Upper lobe of left lung (tissue), 6 donors: ENCODE measurements at regions not wholly inside any gene's neighbourhood (a gene's known extent, or its start where the extent isn't known, plus 50 kb on each side); places are given as distances from the start of the nearest gene placed in this dataset.

Experiments used
- ATAC-seq, 2 donors: fragments of 200-7000 bp; cut with Tn5 transposase; one replicate each; pipeline ENCODE4 v1.9.1; 2022; ENCODE audit warnings: mild to moderate bottlenecking in 2 of 2, moderate library complexity in 2 of 2; ENCODE audit not compliant: low FRiP score in 2 of 2
- DNase-seq, 2 donors: peaks; one replicate each; pipeline ENCODE4 v3.0.0-alpha.2; 2019 to 2020
- H3K27ac ChIP-seq, 4 donors: fragments of 200-600 bp; sonication (generic); one replicate each; pipeline ENCODE4 v1.5.1; 2016 to 2019
- H3K27me3 ChIP-seq, 4 donors: fragments of 200-600 bp; sonication (generic); one replicate each; pipeline ENCODE4 v1.5.1; 2017 to 2019
- H3K36me3 ChIP-seq, 4 donors: fragments of 200-600 bp; sonication (generic); one replicate each; pipeline ENCODE4 v1.5.1; 2016 to 2019
- H3K4me1 ChIP-seq, 4 donors: fragments of 200-600 bp; sonication (generic); one replicate each; pipeline ENCODE4 v1.5.1; 2018 to 2019
- H3K4me3 ChIP-seq, 4 donors: fragments of 200-600 bp; sonication (generic); one replicate each; pipeline ENCODE4 v1.5.1; 2017 to 2019; ENCODE audit warnings: mild to moderate bottlenecking in 2 of 4, moderate library complexity in 1 of 4
- H3K9me3 ChIP-seq, 4 donors: fragments of 200-600 bp; sonication (generic); one replicate each; pipeline ENCODE4 v1.5.1; 2018 to 2019
- EP300 ChIP-seq, 4 donors: sonication (generic); formaldehyde crosslinking; IDR thresholded peaks; one replicate each; pipeline ENCODE4 v1.5.1; 2017; ENCODE audit warnings: antibody characterized with exemption in 4 of 4, control low read depth in 2 of 4
- POLR2A ChIP-seq, 4 donors: fragments of 450-650 bp; IDR thresholded peaks; one replicate each; pipeline ENCODE4 v1.5.1; 2016 to 2017; ENCODE audit warnings: antibody characterized with exemption in 4 of 4, mild to moderate bottlenecking in 2 of 4
- POLR2AphosphoS5 ChIP-seq, 2 donors: sonication (generic); formaldehyde crosslinking; IDR thresholded peaks; one replicate each; pipeline ENCODE4 v1.5.1; 2017; ENCODE audit warnings: antibody characterized with exemption in 2 of 2
- WGBS, 2 donors: methylation state at CpG; one replicate each; pipeline ENCODE4 v1.1.5; 2017 to 2018; 5-methylcytosine and 5-hydroxymethylcytosine counted together
- TF ChIP-seq, protein P1 (sequence below), 6 experiments: fragments of 450-650 bp in 4 of 6; fragments of 200-600 bp in 2 of 6; sonication (generic) in 2 of 6; IDR thresholded peaks; one replicate each; pipeline ENCODE4 v1.5.1; 2016 to 2019; ENCODE audit warnings: antibody characterized with exemption in 6 of 6
- donor health status: DM: no; HTN: no; CAD: no; lungs with moderate emphysema.
- donor health status: DM: no; HTN: yes; CAD: no; lungs with severe emphysema.

DNA sequence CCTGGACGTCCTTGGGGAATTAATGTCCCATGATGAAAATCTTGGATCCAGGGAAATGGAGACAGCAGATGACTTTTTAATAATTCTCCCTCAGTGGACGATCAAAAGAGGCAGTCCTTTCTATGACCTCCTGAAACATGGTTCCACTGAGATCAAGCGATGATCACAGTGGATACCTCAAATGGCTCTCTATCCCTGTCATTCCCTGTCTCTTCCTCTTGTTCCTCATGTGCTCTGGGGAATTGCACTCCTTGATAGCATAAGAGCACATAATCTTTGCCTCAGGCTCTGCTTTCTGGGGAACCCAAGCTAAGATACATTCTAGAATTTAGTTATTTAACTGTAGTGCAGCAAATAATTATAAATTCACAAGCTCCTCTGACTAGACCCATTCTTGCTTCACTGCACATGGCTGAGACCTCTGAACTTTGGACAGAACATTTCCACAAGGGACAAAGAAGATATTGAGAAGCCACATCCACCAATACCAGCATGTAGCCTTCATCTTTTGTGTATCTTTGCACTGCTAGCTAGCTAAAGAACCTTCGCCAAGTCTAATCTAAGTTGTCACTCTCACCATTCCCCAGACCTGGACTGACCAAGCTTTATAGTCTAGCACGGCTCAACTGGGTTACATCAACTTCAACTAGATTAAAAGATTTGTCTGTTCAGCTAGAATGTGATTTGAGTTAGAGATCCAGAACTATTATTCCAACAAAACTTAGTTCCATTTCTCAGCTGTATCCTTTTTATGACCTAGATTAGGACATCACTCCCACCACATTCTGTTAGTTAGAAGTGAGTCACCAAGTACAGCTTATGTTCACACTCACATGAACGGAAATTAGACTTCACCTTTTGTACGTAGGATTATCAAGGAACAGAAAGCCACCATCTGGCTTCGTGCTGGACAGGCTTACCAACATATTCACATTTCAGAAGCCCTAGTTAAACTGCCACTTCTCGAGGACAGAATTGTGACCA is 142.7 kb downstream of the SUCLA2 start:
- H3K27me3 ChIP-seq: no peaks in the 10 kb centered on the region
- no peaks in the 10 kb centered on the region for H3K4me1 ChIP-seq
- H3K4me3 ChIP-seq: no peak overlapping the region
- DNase-seq (no peak), ATAC-seq (no peak)
- WGBS, 2 donors: 75 to 88% methylated on average over 9 of the region's 9 CpGs
- H3K9me3 ChIP-seq: no peaks in the 10 kb centered on the region
- no peak overlapping the region for H3K27ac ChIP-seq
- H3K36me3 ChIP-seq: no peaks in the 10 kb centered on the region
- TF ChIP-seq POLR2A (IDR thresholded peaks at IDR 0.05): no peak
- TF ChIP-seq, protein P1, sequence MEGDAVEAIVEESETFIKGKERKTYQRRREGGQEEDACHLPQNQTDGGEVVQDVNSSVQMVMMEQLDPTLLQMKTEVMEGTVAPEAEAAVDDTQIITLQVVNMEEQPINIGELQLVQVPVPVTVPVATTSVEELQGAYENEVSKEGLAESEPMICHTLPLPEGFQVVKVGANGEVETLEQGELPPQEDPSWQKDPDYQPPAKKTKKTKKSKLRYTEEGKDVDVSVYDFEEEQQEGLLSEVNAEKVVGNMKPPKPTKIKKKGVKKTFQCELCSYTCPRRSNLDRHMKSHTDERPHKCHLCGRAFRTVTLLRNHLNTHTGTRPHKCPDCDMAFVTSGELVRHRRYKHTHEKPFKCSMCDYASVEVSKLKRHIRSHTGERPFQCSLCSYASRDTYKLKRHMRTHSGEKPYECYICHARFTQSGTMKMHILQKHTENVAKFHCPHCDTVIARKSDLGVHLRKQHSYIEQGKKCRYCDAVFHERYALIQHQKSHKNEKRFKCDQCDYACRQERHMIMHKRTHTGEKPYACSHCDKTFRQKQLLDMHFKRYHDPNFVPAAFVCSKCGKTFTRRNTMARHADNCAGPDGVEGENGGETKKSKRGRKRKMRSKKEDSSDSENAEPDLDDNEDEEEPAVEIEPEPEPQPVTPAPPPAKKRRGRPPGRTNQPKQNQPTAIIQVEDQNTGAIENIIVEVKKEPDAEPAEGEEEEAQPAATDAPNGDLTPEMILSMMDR (IDR thresholded peaks at IDR 0.05): no peak

DNA sequence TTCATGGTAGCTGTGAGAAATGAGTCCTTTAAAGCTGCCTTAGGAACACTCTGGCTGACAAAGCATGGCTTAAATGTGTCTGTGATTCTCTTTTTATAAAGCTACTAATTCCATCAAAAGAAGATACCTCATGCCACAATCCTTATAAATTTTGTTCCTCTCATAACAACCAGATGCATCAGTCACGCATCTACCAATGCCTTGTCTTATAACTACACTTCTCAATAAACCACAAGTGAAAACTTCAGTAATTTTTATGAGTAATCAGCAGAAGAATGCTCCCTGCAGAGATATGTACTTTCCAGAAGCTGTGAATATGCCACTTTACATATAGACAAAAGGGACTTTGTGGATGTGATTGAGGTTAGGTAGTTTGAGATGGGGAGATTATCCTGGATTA is 147.8 kb downstream of the SUCLA2 start:
- H3K9me3 ChIP-seq: no peaks in the 10 kb centered on the region
- ATAC-seq: no peak
- TF ChIP-seq POLR2A (IDR thresholded peaks at IDR 0.05) (no peak), EP300 (IDR thresholded peaks at IDR 0.05) (no peak), POLR2AphosphoS5 (IDR thresholded peaks at IDR 0.05) (no peak)
- TF ChIP-seq, protein P1 (IDR thresholded peaks at IDR 0.05): no peak

DNA sequence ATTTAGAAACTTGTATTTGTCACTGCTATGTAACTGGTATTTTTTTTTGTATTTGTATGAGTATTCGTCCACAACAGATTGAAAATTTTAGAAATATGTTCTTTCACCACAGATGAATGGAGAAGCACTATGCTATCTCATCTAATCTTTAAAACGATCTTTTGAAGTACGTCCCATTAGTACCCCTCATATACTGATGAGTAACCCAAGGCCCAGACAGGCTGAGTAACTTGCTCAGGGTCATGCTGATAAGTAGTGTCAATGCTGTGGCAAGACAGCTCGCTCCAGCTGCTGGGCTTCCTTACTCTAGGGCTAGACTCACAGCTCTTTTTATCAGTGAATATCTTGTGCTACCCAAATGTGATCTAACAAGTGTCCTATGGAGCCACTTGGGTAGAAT is 154.2 kb downstream of the SUCLA2 start:
- WGBS, 2 donors: 63 to 93% methylated on average over 3 to 4 of the region's 4 CpGs
- no peak overlapping the region for H3K27ac ChIP-seq
- no peaks in the 10 kb centered on the region for H3K4me1 ChIP-seq
- DNase-seq (no peak), ATAC-seq (no peak)
- H3K9me3 ChIP-seq: no peaks in the 10 kb centered on the region
- no peak for TF ChIP-seq POLR2A (IDR thresholded peaks at IDR 0.05)
- no peak for TF ChIP-seq EP300 (IDR thresholded peaks at IDR 0.05)
- TF ChIP-seq, protein P1 (IDR thresholded peaks at IDR 0.05): no peak
- no peak for TF ChIP-seq POLR2AphosphoS5 (IDR thresholded peaks at IDR 0.05)
- H3K36me3 ChIP-seq: no peaks in the 10 kb centered on the region
- no peak overlapping the region for H3K4me3 ChIP-seq
- no peaks in the 10 kb centered on the region for H3K27me3 ChIP-seq

More for the DNA sequence above, 147.8 kb downstream of the SUCLA2 start:
- no peaks in the 10 kb centered on the region for H3K4me1 ChIP-seq
- 86 to 93% methylated on average over 1 of the region's 1 CpG for WGBS, 2 donors
- no peak for DNase-seq
- no peaks in the 10 kb centered on the region for H3K36me3 ChIP-seq
- no peaks in the 10 kb centered on the region for H3K27me3 ChIP-seq
- no peak overlapping the region for H3K4me3 ChIP-seq
- no peak overlapping the region for H3K27ac ChIP-seq

DNA sequence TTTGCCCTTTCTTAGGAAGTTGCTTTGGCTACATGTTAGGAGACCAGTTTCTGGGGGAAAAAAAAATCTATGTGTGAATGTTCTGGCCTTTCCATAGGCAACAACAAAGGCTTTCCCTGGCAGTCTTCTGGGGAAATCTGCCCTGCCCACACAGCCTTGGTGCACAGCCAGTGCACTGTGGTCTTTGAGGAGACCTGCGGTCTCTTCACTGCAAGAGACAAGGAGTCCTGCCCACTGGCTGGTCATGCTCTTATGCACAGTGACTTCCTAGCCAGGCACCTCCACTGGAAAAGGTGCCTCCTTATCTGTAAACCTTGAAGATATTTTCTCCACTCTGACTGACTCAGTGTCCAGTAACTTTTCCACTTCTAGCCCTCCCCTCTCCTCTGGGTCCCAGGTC is 155.1 kb downstream of the SUCLA2 start:
- no peak for TF ChIP-seq EP300 (IDR thresholded peaks at IDR 0.05)
- TF ChIP-seq POLR2AphosphoS5 (IDR thresholded peaks at IDR 0.05): no peak
- TF ChIP-seq POLR2A (IDR thresholded peaks at IDR 0.05): no peak
- TF ChIP-seq, protein P1 (IDR thresholded peaks at IDR 0.05): no peak
- H3K27ac ChIP-seq: no peak overlapping the region
- H3K4me1 ChIP-seq: no peaks in the 10 kb centered on the region
- H3K9me3 ChIP-seq: no peaks in the 10 kb centered on the region
- 89 to 100% methylated on average over 1 of the region's 1 CpG for WGBS, 2 donors
- no peaks in the 10 kb centered on the region for H3K36me3 ChIP-seq
- ATAC-seq (no peak), DNase-seq (no peak)
- H3K4me3 ChIP-seq: no peak overlapping the region
- H3K27me3 ChIP-seq: no peaks in the 10 kb centered on the region

DNA sequence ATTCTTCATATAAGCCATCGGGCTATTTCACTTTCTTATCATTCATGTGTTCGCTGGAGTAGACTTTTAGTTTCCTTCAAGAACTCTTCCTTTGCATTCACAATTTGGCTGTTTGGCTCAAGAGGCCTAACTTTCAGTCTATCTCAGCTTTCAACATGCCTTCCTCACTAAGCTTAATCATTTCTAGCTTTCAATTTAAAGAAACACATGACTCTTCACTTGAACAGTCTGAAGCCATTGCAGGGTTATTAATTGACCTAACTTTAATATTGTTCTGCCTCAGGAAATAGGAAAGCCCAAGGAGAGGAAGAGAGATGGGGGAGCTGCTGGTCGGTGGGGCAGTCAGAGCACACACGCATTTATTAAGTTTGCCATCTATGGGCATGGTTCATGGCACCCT is 158.1 kb downstream of the SUCLA2 start:
- no peak for ATAC-seq

More for the DNA sequence above, 158.1 kb downstream of the SUCLA2 start:
- Histone ChIP-seq H3K4me1 (no peaks in the 10 kb centered on the region), H3K27ac (no peak overlapping the region), H3K27me3 (no peaks in the 10 kb centered on the region), H3K36me3 (no peaks in the 10 kb centered on the region), H3K9me3 (no peaks in the 10 kb centered on the region), H3K4me3 (no peak overlapping the region)
- no peak for DNase-seq
- 66 to 69% methylated on average over 4 of the region's 4 CpGs for WGBS, 2 donors
- no peak for TF ChIP-seq EP300 (IDR thresholded peaks at IDR 0.05)
- no peak for TF ChIP-seq POLR2A (IDR thresholded peaks at IDR 0.05)
- no peak for TF ChIP-seq POLR2AphosphoS5 (IDR thresholded peaks at IDR 0.05)
- TF ChIP-seq, protein P1 (IDR thresholded peaks at IDR 0.05): no peak
